ENCODE measurements at regions not wholly inside any gene's neighbourhood (a gene's known extent, or its start where the extent isn't known, plus 50 kb on each side); places are given as distances from the start of the nearest gene placed in this dataset.
A peak's percentile ranks its signal among the peaks of the same experiment; 100 is the strongest.
"Not testable (repeated sequence)": the region's sequence is repeated elsewhere in the genome, so short reads cannot be mapped to it uniquely, and the experiment has no call there.

DNA sequence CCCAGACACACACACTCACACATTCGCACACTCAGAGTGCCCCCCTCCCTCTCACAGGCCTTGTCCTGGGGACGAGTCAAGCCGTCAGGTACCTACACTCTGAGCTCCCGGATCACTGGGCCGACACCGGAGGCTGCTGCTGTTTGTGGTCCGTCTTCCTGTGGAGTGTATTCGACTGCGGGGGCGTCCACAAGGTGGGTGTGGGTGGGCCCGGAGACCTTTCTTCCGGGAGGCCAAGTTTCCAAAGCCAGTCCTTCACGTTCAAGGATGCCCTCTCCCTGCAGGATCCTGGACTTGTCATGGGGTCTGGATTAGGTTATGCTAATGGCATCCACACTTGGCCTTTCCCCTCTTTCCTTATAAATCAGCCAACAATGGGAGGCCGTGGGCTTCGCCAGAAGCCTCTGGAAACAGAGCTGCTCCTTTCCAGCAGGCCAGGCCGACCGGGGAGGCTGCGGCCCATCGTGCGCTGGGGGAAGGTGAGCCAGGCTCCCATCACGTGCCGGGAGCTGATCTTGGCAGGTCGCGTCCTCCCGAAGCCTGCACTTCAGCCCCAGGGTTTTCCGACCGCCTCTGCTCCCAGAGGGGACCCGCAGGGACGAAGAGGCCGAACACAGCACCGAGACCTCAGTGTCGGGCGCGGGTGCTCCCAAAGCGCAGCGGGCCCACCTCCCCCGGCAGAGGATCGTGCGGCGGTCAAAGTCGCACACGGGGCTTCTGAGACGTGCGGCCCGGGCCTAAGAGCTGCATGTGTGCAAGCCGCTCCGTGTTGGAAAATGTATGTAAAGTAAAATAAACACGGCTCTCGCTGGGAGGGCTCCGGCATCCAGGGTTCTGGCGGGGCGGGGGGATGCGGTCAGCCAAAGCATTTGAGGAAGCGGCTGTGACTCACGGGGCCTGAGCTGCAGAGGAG is 196.5 kb upstream of the ZNF469 start:
- H3K27ac Mint-ChIP-seq; ATAC-seq; H3K27me3 Mint-ChIP-seq (ENCODE audit: low read depth); H3K36me3 Mint-ChIP-seq (ENCODE audit: low read depth); H3K4me3 Mint-ChIP-seq; H3K9me3 Mint-ChIP-seq (ENCODE audit: insufficient read depth); H3K4me1 Mint-ChIP-seq (ENCODE audit: low read depth); DNase-seq; POLR2A ChIA-PET; CTCF ChIA-PET: not testable (repeated sequence)

DNA sequence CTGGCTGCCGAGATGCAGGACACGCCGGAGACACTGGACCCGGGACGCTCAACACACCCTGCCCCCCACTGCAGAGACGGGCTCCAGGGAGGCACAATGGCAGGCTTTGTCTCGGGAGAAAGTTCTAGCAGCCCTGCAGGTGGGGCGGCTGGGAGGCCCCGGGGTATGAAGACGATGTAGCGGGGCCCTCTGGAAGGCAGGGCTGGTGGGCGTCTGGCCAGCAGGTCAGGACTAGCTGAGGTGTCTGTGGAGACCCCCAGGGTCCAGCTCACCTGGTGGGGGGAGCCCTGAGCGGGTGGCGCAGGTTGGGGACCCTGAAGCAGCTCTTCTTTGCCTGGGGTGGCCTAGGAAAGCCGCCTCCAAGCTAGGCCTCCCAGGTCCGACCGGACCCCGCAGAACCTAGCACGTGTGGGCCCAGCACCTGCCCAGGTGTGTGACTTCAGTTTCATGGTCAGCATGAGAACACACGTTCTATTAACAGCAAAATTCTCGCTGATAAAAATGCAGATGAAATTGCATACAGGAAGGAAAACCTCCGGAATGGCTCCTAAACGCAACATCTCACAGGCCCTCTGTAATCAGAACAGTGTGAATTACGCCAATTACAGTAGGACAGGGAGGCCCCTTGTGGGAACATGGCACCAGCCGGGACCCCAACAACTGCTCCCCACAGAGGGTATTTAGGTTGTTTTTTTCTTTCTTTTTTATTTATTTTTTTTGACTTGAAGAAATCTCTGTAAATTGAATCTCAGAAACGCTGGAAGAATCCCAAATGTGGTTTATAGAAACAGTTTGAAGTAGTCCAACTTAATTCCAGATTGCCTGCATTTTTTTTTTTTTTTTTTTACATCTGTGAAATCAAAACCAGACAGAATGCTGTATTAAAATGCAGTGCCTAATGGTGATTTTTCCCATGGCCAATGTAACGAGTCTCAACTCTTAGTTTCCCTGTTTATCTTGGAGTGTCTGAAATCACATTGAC is 195.6 kb upstream of the ZNF469 start:
- CTCF ChIA-PET; H3K27ac Mint-ChIP-seq; H3K36me3 Mint-ChIP-seq (ENCODE audit: low read depth); ATAC-seq; POLR2A ChIA-PET; H3K9me3 Mint-ChIP-seq (ENCODE audit: insufficient read depth); H3K27me3 Mint-ChIP-seq (ENCODE audit: low read depth); DNase-seq; H3K4me3 Mint-ChIP-seq; H3K4me1 Mint-ChIP-seq (ENCODE audit: low read depth): not testable (repeated sequence)

DNA sequence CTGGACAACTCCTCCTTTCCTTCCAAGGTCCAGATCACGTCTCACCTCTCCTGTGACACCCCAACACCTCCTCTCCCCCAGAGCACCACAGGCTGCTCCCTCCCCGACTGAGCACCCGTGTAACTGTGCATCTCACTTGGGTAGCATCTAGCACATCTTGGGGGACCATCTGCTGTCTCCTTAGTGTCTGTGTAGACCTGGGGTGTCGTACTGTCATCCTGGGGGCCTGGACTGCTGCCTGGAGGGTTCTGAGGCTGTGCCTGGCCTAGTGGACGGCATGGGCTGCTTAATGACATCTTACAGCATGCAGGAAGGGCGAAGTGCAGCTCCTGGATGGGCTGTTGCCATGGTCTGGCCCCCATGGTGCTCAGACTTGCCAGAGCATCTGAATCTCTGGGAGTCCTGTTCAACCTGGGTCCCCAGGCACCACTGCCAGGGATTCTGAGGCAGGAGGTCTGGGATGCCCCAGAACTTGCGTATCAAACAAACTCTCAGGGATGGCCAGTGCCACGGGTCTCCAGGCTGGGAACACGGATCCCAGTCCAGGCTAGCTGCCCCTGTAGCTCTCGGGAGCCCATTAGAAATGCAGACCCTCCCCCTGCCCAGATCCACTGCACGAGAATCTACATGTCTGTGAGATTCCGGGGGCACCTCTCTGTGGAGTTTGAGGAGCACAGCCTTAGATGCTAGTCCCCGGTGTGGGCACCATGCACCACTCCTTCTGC is 194.4 kb upstream of the ZNF469 start:
- H3K4me1 Mint-ChIP-seq (ENCODE audit: low read depth); POLR2A ChIA-PET; H3K9me3 Mint-ChIP-seq (ENCODE audit: insufficient read depth); CTCF ChIA-PET; H3K36me3 Mint-ChIP-seq (ENCODE audit: low read depth); ATAC-seq; H3K27me3 Mint-ChIP-seq (ENCODE audit: low read depth); H3K4me3 Mint-ChIP-seq; DNase-seq; H3K27ac Mint-ChIP-seq: not testable (repeated sequence)

DNA sequence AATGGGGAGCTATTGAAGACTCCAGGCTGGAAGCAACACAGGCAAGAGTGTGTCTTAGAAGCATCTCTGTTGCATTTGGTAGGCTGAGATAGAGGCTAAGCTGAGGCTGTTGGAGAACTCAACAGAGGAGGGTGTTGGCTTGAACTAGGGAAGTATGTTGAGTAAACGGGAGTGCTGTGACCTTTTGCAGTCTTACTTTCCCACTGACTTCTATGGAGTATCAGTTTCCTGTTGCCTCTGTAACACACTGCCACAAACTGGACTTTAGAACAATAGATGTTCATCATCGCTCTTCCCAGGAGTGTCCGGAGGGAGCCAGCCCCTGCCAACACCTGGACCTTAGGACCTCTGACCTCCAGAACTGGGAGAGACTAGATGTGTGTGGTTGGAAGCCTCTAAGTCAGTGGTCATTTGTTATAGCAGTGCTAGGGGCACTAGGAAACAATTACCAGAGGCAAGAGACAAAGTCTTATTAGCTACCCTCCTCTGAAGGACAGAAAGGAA is 192.1 kb upstream of the ZNF469 start:
- H3K9me3 Mint-ChIP-seq (ENCODE audit: insufficient read depth); DNase-seq; H3K27me3 Mint-ChIP-seq (ENCODE audit: low read depth); H3K4me1 Mint-ChIP-seq (ENCODE audit: low read depth); CTCF ChIA-PET; H3K4me3 Mint-ChIP-seq; H3K36me3 Mint-ChIP-seq (ENCODE audit: low read depth); H3K27ac Mint-ChIP-seq; POLR2A ChIA-PET; ATAC-seq: not testable (repeated sequence)

DNA sequence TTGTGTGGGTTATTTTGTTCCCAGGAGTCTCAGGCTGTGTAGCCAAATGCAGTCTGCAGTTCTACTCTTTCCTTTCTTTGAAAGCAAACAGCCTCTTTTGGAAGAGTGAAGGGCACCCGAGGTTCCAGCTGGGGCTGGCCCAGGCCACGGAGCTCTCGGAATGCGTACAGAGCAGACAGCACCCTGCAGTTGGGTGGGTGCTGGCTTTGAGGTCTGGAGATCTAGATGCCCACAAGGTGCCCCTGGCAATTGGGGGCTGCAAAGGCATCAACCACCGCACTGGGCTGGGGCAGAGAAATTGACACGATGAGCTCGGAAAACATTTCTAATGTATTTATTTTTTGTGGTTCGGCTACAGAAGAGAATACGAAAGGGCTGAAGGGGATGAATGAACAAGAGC is 191.6 kb upstream of the ZNF469 start:
- POLR2A ChIA-PET; DNase-seq; H3K4me1 Mint-ChIP-seq (ENCODE audit: low read depth): not testable (repeated sequence)

GRCh38 chr16:88192601-88193000 is 190.2 kb upstream of the ZNF469 start:
- no peaks in the 10 kb centered on the region for H3K9me3 Mint-ChIP-seq (ENCODE audit: insufficient read depth)
- no peaks in the 10 kb centered on the region for H3K27me3 Mint-ChIP-seq (ENCODE audit: low read depth)
- no peak overlapping the region for H3K4me3 Mint-ChIP-seq
- POLR2A ChIA-PET, result no interaction called here
- ATAC-seq (no peak), DNase-seq (no peak)
- no peak overlapping the region for H3K27ac Mint-ChIP-seq
- CTCF ChIA-PET, result no interaction called here
- no peaks in the 10 kb centered on the region for H3K36me3 Mint-ChIP-seq (ENCODE audit: low read depth)
- H3K4me1 Mint-ChIP-seq (ENCODE audit: low read depth), result no peaks in the 10 kb centered on the region

More for the DNA sequence above, 191.6 kb upstream of the ZNF469 start:
- H3K9me3 Mint-ChIP-seq (ENCODE audit: insufficient read depth); H3K27ac Mint-ChIP-seq; ATAC-seq; H3K27me3 Mint-ChIP-seq (ENCODE audit: low read depth); H3K4me3 Mint-ChIP-seq; H3K36me3 Mint-ChIP-seq (ENCODE audit: low read depth); CTCF ChIA-PET: not testable (repeated sequence)

GRCh38 chr16:88193706-88194396 is 188.9 kb upstream of the ZNF469 start:
- H3K4me3 Mint-ChIP-seq; H3K36me3 Mint-ChIP-seq (ENCODE audit: low read depth); H3K27me3 Mint-ChIP-seq (ENCODE audit: low read depth); H3K4me1 Mint-ChIP-seq (ENCODE audit: low read depth); H3K9me3 Mint-ChIP-seq (ENCODE audit: insufficient read depth); POLR2A ChIA-PET; H3K27ac Mint-ChIP-seq; CTCF ChIA-PET: not testable (repeated sequence)
- peak; percentile 82 for ATAC-seq
- peak; percentile 42 for DNase-seq

DNA sequence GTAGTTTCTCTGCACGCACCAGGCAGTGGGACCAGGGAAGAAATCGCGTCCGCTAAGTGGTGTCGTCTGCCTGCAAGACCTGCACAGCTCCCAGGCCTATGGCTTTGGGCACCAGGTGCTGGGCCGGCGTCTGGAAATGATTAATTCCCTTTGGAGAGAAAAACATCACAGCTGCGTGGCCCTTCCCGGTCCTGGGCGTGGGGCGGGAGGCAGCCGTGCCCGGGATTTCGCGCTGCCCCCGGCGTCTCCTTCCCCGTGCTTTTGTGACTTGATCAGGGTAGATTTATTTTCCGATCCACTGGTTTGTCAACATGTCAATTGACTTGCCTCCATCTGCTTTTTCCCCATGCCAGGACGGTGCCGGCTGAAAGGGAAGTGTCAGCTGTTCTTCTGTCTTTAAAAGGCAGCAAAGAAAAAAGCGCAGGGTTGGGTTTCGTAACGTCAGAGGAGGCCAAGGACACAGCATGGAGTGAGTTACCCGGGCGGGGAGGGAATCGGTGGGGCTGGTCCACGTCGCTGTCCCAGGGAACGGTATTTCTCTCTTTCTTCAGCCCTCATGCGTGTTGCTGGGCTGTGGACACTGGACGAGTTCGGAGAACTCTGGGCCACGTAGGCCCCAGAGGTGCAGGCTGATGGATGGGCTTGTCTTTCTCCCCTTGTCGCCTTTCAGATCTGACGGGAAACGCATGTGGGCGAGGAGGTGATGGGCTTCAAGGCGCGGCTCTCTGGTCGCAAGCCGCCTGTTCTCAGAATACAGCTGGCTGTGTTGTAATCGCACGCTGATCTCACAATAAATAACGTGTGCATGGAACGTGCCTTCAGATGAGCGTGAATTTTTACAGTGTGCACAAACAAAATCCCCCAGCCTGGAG is 188.1 kb upstream of the ZNF469 start:
- Mint-ChIP-seq H3K36me3 (ENCODE audit: low read depth) (no peaks in the 10 kb centered on the region), H3K4me1 (ENCODE audit: low read depth) (no peaks in the 10 kb centered on the region), H3K27me3 (ENCODE audit: low read depth) (no peaks in the 10 kb centered on the region), H3K27ac (no peak overlapping the region), H3K4me3 (no peak overlapping the region), H3K9me3 (ENCODE audit: insufficient read depth) (no peaks in the 10 kb centered on the region)
- ATAC-seq, result no peak
- no peak for DNase-seq
- ChIA-PET CTCF (interaction anchor here (0.8 kb wide), 1 partner anchor 241 kb away, joined by 3 read pairs; no protein-coding TSS in a partner anchor), POLR2A (no interaction called here)

DNA sequence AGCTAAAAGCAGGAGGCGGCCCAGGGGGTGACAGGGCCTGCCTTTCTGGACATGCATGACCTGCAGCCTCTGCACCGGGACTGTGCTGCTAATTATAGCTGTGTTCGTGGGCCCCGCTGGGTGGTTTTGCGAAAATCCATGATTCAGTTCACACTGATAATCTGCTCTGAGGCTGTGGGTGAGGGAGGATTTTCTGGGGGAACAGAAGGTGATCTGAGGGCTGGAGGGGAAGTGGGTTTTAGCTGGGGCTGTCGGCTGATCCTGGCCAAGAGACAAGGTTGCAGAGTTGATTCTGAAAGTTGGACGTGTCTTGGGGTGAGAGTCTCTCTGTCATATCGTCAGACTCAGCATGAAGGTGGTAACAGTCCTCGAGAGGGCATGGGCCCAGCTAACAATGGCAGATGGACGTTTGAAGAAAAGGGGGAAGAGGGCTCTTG is 187.5 kb upstream of the ZNF469 start:
- ChIA-PET CTCF (interaction anchor here (0.8 kb wide), 1 partner anchor 240 kb away, joined by 3 read pairs; no protein-coding TSS in a partner anchor), POLR2A (no interaction called here)
- Mint-ChIP-seq H3K4me3 (no peak overlapping the region), H3K9me3 (ENCODE audit: insufficient read depth) (no peaks in the 10 kb centered on the region), H3K4me1 (ENCODE audit: low read depth) (no peaks in the 10 kb centered on the region), H3K27me3 (ENCODE audit: low read depth) (no peaks in the 10 kb centered on the region), H3K27ac (no peak overlapping the region), H3K36me3 (ENCODE audit: low read depth) (no peaks in the 10 kb centered on the region)
- DNase-seq (no peak), ATAC-seq (no peak)

- Mint-ChIP-seq H3K27me3 (ENCODE audit: low read depth) (no peaks in the 10 kb centered on the region), H3K36me3 (ENCODE audit: low read depth) (no peaks in the 10 kb centered on the region), H3K27ac (no peak overlapping the region), H3K4me3 (no peak overlapping the region), H3K9me3 (ENCODE audit: insufficient read depth) (no peaks in the 10 kb centered on the region), H3K4me1 (ENCODE audit: low read depth) (no peaks in the 10 kb centered on the region)
- POLR2A ChIA-PET, result no interaction called here
- CTCF ChIA-PET, result no interaction called here
- DNase-seq (no peak), ATAC-seq (no peak)
Observed at GRCh38 chr16:88195911-88196465, 186.8 kb upstream of the ZNF469 start.
